IMR-90 (cell line): ENCODE measurements at regions not wholly inside any gene's neighbourhood (a gene's known extent, or its start where the extent isn't known, plus 50 kb on each side); places are given as distances from the start of the nearest gene placed in this dataset.

Experiments
- CHD1 ChIP-seq: IDR thresholded peaks from 2 replicates; pipeline ENCODE4 v1.6.1; 2012; ENCODE audit warnings: low read depth, low read length, improper control_type of control experiment
- FOS ChIP-seq: fragments of 150-350 bp; IDR thresholded peaks from 2 replicates; pipeline ENCODE4 v1.6.1; 2016; ENCODE audit warnings: low read depth, low read length
- MXI1 ChIP-seq: IDR thresholded peaks from 2 replicates; pipeline ENCODE4 v1.6.1; 2012; ENCODE audit warnings: low read depth, mild to moderate bottlenecking, low read length, moderate library complexity, borderline replicate concordance
- POLR2A ChIP-seq: IDR thresholded peaks from 2 replicates; pipeline ENCODE4 v1.6.1; 2012; ENCODE audit warnings: mild to moderate bottlenecking, low read depth, low read length
- RCOR1 ChIP-seq: IDR thresholded peaks from 2 replicates; pipeline ENCODE4 v1.6.1; 2012; ENCODE audit warnings: mild to moderate bottlenecking, low read length, improper control_type of control experiment; ENCODE audit not compliant: insufficient replicate concordance
- SMC3 ChIP-seq: fragments of 150-350 bp; IDR thresholded peaks from 2 replicates; pipeline ENCODE4 v1.6.1; 2016; ENCODE audit warnings: low read depth, mild to moderate bottlenecking, antibody characterized with exemption, low read length, moderate library complexity
- TF ChIP-seq, protein P1 (sequence below): conservative IDR thresholded peaks from 2 replicates; pipeline ENCODE4 v1.5.1; 2012; ENCODE audit warnings: mild to moderate bottlenecking, low read depth, low read length, improper control_type of control experiment
- TF ChIP-seq, protein P2 (sequence below): fragments of 150-350 bp; IDR thresholded peaks from 2 replicates; pipeline ENCODE4 v1.6.1; 2017; ENCODE audit warnings: mild to moderate bottlenecking, antibody characterized with exemption, low read length, low read depth

DNA sequence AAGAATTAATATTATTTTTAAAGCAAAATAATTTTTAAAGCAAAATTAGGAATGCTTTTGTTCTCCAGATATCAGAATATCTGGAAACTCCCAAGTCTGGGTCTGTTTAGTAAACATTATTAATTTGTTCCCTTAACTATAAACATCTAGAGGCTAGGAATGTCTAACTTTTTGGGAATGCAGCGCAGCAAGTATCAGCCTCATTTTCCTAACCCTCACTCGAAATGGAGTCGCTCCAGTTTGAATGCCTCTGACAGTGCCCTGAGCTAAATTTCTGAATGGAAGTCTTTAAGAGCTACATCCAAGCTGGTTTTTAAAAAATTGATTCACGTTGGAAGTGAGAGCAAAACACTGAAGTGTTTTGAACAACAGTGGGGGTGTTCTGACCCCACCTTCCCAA, 74.4 kb upstream of the WNT7A start:
- TF ChIP-seq FOS (no peak), RCOR1 (no peak), POLR2A (no peak), SMC3 (no peak), CHD1 (no peak), MXI1 (no peak)
- TF ChIP-seq, protein P1, sequence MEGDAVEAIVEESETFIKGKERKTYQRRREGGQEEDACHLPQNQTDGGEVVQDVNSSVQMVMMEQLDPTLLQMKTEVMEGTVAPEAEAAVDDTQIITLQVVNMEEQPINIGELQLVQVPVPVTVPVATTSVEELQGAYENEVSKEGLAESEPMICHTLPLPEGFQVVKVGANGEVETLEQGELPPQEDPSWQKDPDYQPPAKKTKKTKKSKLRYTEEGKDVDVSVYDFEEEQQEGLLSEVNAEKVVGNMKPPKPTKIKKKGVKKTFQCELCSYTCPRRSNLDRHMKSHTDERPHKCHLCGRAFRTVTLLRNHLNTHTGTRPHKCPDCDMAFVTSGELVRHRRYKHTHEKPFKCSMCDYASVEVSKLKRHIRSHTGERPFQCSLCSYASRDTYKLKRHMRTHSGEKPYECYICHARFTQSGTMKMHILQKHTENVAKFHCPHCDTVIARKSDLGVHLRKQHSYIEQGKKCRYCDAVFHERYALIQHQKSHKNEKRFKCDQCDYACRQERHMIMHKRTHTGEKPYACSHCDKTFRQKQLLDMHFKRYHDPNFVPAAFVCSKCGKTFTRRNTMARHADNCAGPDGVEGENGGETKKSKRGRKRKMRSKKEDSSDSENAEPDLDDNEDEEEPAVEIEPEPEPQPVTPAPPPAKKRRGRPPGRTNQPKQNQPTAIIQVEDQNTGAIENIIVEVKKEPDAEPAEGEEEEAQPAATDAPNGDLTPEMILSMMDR = no peak
- TF ChIP-seq, protein P2, sequence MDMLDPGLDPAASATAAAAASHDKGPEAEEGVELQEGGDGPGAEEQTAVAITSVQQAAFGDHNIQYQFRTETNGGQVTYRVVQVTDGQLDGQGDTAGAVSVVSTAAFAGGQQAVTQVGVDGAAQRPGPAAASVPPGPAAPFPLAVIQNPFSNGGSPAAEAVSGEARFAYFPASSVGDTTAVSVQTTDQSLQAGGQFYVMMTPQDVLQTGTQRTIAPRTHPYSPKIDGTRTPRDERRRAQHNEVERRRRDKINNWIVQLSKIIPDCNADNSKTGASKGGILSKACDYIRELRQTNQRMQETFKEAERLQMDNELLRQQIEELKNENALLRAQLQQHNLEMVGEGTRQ = no peak
